ENCODE measurements at regions not wholly inside any gene's neighbourhood (a gene's known extent, or its start where the extent isn't known, plus 50 kb on each side); places are given as distances from the start of the nearest gene placed in this dataset.

GRCh38 chr19:31160336-31160926 lies 188.8 kb downstream of the TSHZ3 start (continued):
- no peak for TF ChIP-seq CHD7 (IDR thresholded peaks at IDR 0.05; ENCODE audit: insufficient replicate concordance, low read length)
- TF ChIP-seq RBBP5 (IDR thresholded peaks at IDR 0.05; ENCODE audit: borderline replicate concordance, low read depth, low read length), result no peak
- TF ChIP-seq TAF1 (IDR thresholded peaks at IDR 0.05; ENCODE audit: low read depth, low read length), result no peak
- TF ChIP-seq MAFK (IDR thresholded peaks at IDR 0.05; ENCODE audit: low read depth, low read length), result no peak
- no peak for TF ChIP-seq SP2 (IDR thresholded peaks at IDR 0.05; ENCODE audit: low read length)
- no peak for TF ChIP-seq CTCF (IDR thresholded peaks at IDR 0.05; ENCODE audit: control extremely low read depth in 1 of 3, insufficient read depth in 1 of 3, low read depth in 1 of 3, low read length in 3 of 3)
- TF ChIP-seq SUZ12 (IDR thresholded peaks at IDR 0.05; ENCODE audit: low read length), result no peak
- no peak for TF ChIP-seq TEAD4 (IDR thresholded peaks at IDR 0.05; ENCODE audit: low read depth, low read length)
